Activated naive CD4-positive, alpha-beta T cell treated with anti-CD3 and anti-CD28 coated beads for 36 hours (primary cell): ENCODE measurements at regions not wholly inside any gene's neighbourhood (a gene's known extent, or its start where the extent isn't known, plus 50 kb on each side); places are given as distances from the start of the nearest gene placed in this dataset.

Source experiments
- CTCF ChIA-PET: fragments of 350-600 bp; sonication (Branson Sonifier 250); formaldehyde crosslinking; loops from one replicate; lab custom pipeline; 2021; ENCODE audit warnings: antibody characterized with exemption; lab: Charles Lee
- DNase-seq: peaks from one replicate; pipeline ENCODE4 v3.0.0-alpha.2; 2020
- H3K27ac Mint-ChIP-seq: one replicate; pipeline ENCODE4 v1.8.0; 2021; ENCODE audit warnings: mild to moderate bottlenecking, mixed read lengths
- H3K27me3 Mint-ChIP-seq: one replicate; pipeline ENCODE4 v1.8.0; 2021; ENCODE audit warnings: low read depth, mixed read lengths
- H3K36me3 Mint-ChIP-seq: one replicate; pipeline ENCODE4 v1.8.0; 2021; ENCODE audit warnings: low read depth, mixed read lengths
- H3K4me1 Mint-ChIP-seq: one replicate; pipeline ENCODE4 v1.8.0; 2021; ENCODE audit warnings: low read depth, mixed read lengths
- H3K4me3 Mint-ChIP-seq: one replicate; pipeline ENCODE4 v1.8.0; 2021; ENCODE audit warnings: mild to moderate bottlenecking, moderate library complexity, mixed read lengths
- H3K9me3 Mint-ChIP-seq: one replicate; pipeline ENCODE4 v1.8.0; 2021; ENCODE audit warnings: mixed read lengths
- intact Hi-C: fragments of 100-400 bp; cut with micrococcal nuclease; formaldehyde crosslinking; loops from one replicate; pipeline ENCODE4 v1.15.1; 2023

GRCh38 chr1:36561361-36561724, 78.6 kb upstream of the CSF3R start:
- H3K36me3 Mint-ChIP-seq = no peaks in the 10 kb centered on the region
- no peaks in the 10 kb centered on the region for H3K27me3 Mint-ChIP-seq
- CTCF ChIA-PET = no interaction called here
- no peaks in the 10 kb centered on the region for H3K4me1 Mint-ChIP-seq
- intact Hi-C loops = no loop called here
- H3K4me3 Mint-ChIP-seq = no peak overlapping the region
- DNase-seq = no peak
- no peaks in the 10 kb centered on the region for H3K9me3 Mint-ChIP-seq
- no peak overlapping the region for H3K27ac Mint-ChIP-seq

- Mint-ChIP-seq H3K4me1 (no peaks in the 10 kb centered on the region), H3K4me3 (no peak overlapping the region), H3K9me3 (no peaks in the 10 kb centered on the region), H3K36me3 (no peaks in the 10 kb centered on the region), H3K27ac (no peak overlapping the region), H3K27me3 (no peaks in the 10 kb centered on the region)
- DNase-seq = no peak
- intact Hi-C loops = no loop called here
- CTCF ChIA-PET = no interaction called here
Observed at GRCh38 chr1:36560621-36561360, 78.1 kb upstream of the CSF3R start.

- Mint-ChIP-seq H3K4me1 (no peaks in the 10 kb centered on the region), H3K9me3 (no peaks in the 10 kb centered on the region), H3K27ac (no peak overlapping the region), H3K36me3 (no peaks in the 10 kb centered on the region), H3K4me3 (no peak overlapping the region), H3K27me3 (peaks cover under 1% of the 10 kb centered on the region)
- DNase-seq = no peak
- CTCF ChIA-PET = interaction anchor here (1.2 kb wide), 1 partner anchor 16 kb away, joined by 4 read pairs; no protein-coding TSS in a partner anchor
- intact Hi-C loops = no loop called here
Observed at GRCh38 chr1:36560177-36560576, 77.5 kb upstream of the CSF3R start.

- intact Hi-C loops = loop anchor here (10.0 kb wide), 1 partner anchor 876 kb away; no protein-coding TSS in a partner anchor
- Mint-ChIP-seq H3K4me3 (no peak overlapping the region), H3K27me3 (peaks cover 9% of the 10 kb centered on the region), H3K9me3 (no peaks in the 10 kb centered on the region), H3K27ac (no peak overlapping the region), H3K4me1 (no peaks in the 10 kb centered on the region), H3K36me3 (no peaks in the 10 kb centered on the region)
- no peak for DNase-seq
- CTCF ChIA-PET = interaction anchor here (1.2 kb wide), 1 partner anchor 17 kb away, joined by 4 read pairs; no protein-coding TSS in a partner anchor
Observed at GRCh38 chr1:36559061-36559460, 76.3 kb upstream of the CSF3R start.

- H3K27me3 Mint-ChIP-seq = peaks cover 25% of the 10 kb centered on the region
- intact Hi-C loops = loop anchor here (10.0 kb wide), 1 partner anchor 877 kb away; no protein-coding TSS in a partner anchor
- H3K4me3 Mint-ChIP-seq = no peak overlapping the region
- no peaks in the 10 kb centered on the region for H3K36me3 Mint-ChIP-seq
- H3K4me1 Mint-ChIP-seq = no peaks in the 10 kb centered on the region
- no peak overlapping the region for H3K27ac Mint-ChIP-seq
- DNase-seq = no peak
- no peaks in the 10 kb centered on the region for H3K9me3 Mint-ChIP-seq
- CTCF ChIA-PET = interaction anchor here (3.0 kb wide), 1 partner anchor 19 kb away, joined by 10 read pairs; no protein-coding TSS in a partner anchor
Observed at GRCh38 chr1:36557041-36558000, 74.6 kb upstream of the CSF3R start.

GRCh38 chr1:36555041-36555440, 72.3 kb upstream of the CSF3R start:
- CTCF ChIA-PET = interaction anchor here (1.2 to 3.0 kb wide), 2 partner anchors 9 to 21 kb away, joined by 3 to 10 read pairs; no protein-coding TSS in a partner anchor
- Mint-ChIP-seq H3K27me3 (peaks cover 35% of the 10 kb centered on the region), H3K36me3 (no peaks in the 10 kb centered on the region), H3K4me3 (no peak overlapping the region), H3K27ac (no peak overlapping the region), H3K4me1 (no peaks in the 10 kb centered on the region), H3K9me3 (no peaks in the 10 kb centered on the region)
- DNase-seq = no peak
- intact Hi-C loops = loop anchor here (10.0 kb wide), 1 partner anchor 880 kb away; no protein-coding TSS in a partner anchor

GRCh38 chr1:36554323-36554628, 71.6 kb upstream of the CSF3R start:
- Mint-ChIP-seq H3K9me3 (no peaks in the 10 kb centered on the region), H3K27me3 (peaks cover 35% of the 10 kb centered on the region), H3K4me3 (no peak overlapping the region), H3K36me3 (no peaks in the 10 kb centered on the region), H3K27ac (no peak overlapping the region), H3K4me1 (no peaks in the 10 kb centered on the region)
- intact Hi-C loops = loop anchor here (10.0 kb wide), 1 partner anchor 881 kb away; no protein-coding TSS in a partner anchor
- CTCF ChIA-PET = interaction anchor here (0.7 to 1.4 kb wide), 3 partner anchors 10 to 96 kb away, joined by 3 to 5 read pairs (median 3); no protein-coding TSS in a partner anchor
- no peak for DNase-seq

- CTCF ChIA-PET = interaction anchor here (0.7 to 1.4 kb wide), 4 partner anchors 18 to 107 kb away, joined by 3 to 5 read pairs (median 4); no protein-coding TSS in a partner anchor
- Mint-ChIP-seq H3K4me3 (no peak overlapping the region), H3K9me3 (no peaks in the 10 kb centered on the region), H3K36me3 (no peaks in the 10 kb centered on the region), H3K27me3 (peaks cover 35% of the 10 kb centered on the region), H3K27ac (no peak overlapping the region), H3K4me1 (no peaks in the 10 kb centered on the region)
- intact Hi-C loops = loop anchor here (10.0 kb wide), 1 partner anchor 881 kb away; no protein-coding TSS in a partner anchor
- DNase-seq = peak; percentile 86
Observed at GRCh38 chr1:36553591-36554322, 71.0 kb upstream of the CSF3R start.

- intact Hi-C loops = no loop called here
- peaks cover 4% of the 10 kb centered on the region for H3K27me3 Mint-ChIP-seq
- CTCF ChIA-PET = interaction anchor here (1.8 kb wide), 1 partner anchor 26 kb away, joined by 5 read pairs; no protein-coding TSS in a partner anchor
- H3K4me3 Mint-ChIP-seq = no peak overlapping the region
- no peaks in the 10 kb centered on the region for H3K4me1 Mint-ChIP-seq
- H3K36me3 Mint-ChIP-seq = no peaks in the 10 kb centered on the region
- H3K9me3 Mint-ChIP-seq = no peaks in the 10 kb centered on the region
- no peak for DNase-seq
- H3K27ac Mint-ChIP-seq = no peak overlapping the region
Observed at GRCh38 chr1:36542962-36543515, 60.3 kb upstream of the CSF3R start.

GRCh38 chr1:36542024-36542961, 59.6 kb upstream of the CSF3R start:
- no peaks in the 10 kb centered on the region for H3K36me3 Mint-ChIP-seq
- H3K4me3 Mint-ChIP-seq = no peak overlapping the region
- H3K27me3 Mint-ChIP-seq = peaks cover 4% of the 10 kb centered on the region

GRCh38 chr1:36540056-36540455, 57.3 kb upstream of the CSF3R start:
- H3K9me3 Mint-ChIP-seq = no peaks in the 10 kb centered on the region
- CTCF ChIA-PET = no interaction called here
- no peak for DNase-seq
- intact Hi-C loops = no loop called here
- H3K27ac Mint-ChIP-seq = no peak overlapping the region
- no peak overlapping the region for H3K4me3 Mint-ChIP-seq
- H3K36me3 Mint-ChIP-seq = no peaks in the 10 kb centered on the region
- peaks cover 4% of the 10 kb centered on the region for H3K27me3 Mint-ChIP-seq
- no peaks in the 10 kb centered on the region for H3K4me1 Mint-ChIP-seq

More at GRCh38 chr1:36542024-36542961, 59.6 kb upstream of the CSF3R start:
- DNase-seq = no peak
- CTCF ChIA-PET = interaction anchor here (1.8 kb wide), 1 partner anchor 26 kb away, joined by 5 read pairs; no protein-coding TSS in a partner anchor
- Mint-ChIP-seq H3K4me1 (no peaks in the 10 kb centered on the region), H3K27ac (no peak overlapping the region), H3K9me3 (no peaks in the 10 kb centered on the region)
- intact Hi-C loops = no loop called here
